Astrocyte of the spinal cord (primary cell): ENCODE measurements at regions not wholly inside any gene's neighbourhood (a gene's known extent, or its start where the extent isn't known, plus 50 kb on each side); places are given as distances from the start of the nearest gene placed in this dataset.

ENCODE experiments used
- DNase-seq: peaks from one replicate; pipeline ENCODE4 v3.0.0; 2011; ENCODE audit warnings: low read depth, low spot score
- H3K4me3 ChIP-seq: 2 replicates; pipeline ENCODE4 v1.5.1; 2011; ENCODE audit warnings: low read depth, mild to moderate bottlenecking, low read length, moderate library complexity
- in situ Hi-C: cut with HindIII; loops from 2 replicates; pipeline ENCODE4 v1.10.0; 2017; ENCODE audit warnings: low sequenced_read_pairs
- TF ChIP-seq, protein P1 (sequence below): IDR thresholded peaks from 2 replicates; pipeline ENCODE4 v1.5.1; 2012; ENCODE audit warnings: low read depth, mild to moderate bottlenecking, low read length, inconsistent platforms

DNA sequence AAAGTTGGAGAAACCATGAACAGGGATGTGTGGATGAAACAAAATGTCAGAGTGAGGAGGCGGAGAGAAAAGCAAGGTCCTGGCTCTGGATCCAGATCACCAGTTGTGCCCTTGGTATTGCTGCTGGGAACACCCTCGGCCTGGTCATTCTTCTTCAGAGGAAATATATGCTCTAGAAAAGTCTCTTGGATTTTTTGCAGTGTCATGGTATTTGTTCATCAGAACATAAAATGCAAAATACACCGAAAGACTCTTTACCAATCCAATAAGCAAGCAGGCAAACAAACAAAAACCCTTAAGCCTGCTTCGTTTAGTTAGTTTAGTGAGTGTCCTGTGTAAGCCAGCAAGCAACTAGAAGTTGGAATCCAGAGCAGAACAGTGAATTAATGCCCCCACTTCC is 88.7 kb upstream of the CDH6 start:
- no peak overlapping the region for H3K4me3 ChIP-seq
- TF ChIP-seq, protein P1, sequence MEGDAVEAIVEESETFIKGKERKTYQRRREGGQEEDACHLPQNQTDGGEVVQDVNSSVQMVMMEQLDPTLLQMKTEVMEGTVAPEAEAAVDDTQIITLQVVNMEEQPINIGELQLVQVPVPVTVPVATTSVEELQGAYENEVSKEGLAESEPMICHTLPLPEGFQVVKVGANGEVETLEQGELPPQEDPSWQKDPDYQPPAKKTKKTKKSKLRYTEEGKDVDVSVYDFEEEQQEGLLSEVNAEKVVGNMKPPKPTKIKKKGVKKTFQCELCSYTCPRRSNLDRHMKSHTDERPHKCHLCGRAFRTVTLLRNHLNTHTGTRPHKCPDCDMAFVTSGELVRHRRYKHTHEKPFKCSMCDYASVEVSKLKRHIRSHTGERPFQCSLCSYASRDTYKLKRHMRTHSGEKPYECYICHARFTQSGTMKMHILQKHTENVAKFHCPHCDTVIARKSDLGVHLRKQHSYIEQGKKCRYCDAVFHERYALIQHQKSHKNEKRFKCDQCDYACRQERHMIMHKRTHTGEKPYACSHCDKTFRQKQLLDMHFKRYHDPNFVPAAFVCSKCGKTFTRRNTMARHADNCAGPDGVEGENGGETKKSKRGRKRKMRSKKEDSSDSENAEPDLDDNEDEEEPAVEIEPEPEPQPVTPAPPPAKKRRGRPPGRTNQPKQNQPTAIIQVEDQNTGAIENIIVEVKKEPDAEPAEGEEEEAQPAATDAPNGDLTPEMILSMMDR, result no peak
- in situ Hi-C loops, result no loop called here
- no peak for DNase-seq

DNA sequence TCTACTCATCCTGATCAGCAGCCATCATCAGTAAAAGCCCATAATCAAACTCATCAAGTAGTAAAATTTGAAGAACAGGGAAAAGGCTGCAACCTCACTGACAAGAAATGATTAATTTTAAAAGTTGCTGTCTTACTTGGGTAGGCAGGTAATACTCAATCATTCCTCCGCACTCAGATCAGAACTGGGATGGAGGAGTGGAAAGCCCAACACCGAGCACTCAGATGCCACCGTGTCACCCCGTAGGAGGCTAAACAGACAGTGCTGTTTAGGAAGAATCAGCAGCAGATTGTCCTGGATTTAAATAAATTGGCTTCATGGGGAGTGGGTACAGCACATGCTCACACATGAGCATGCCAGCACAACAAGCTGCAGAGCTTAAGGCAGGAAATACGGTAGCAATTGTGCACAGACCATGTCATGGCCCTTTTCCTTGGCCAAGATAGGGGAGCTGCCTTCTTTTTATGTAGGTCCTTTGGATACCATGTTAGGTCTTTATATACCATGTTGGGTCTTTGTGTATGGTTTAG is 92.6 kb upstream of the CDH6 start:
- no peak overlapping the region for H3K4me3 ChIP-seq
- TF ChIP-seq, protein P1, result no peak
- in situ Hi-C loops, result no loop called here
- no peak for DNase-seq

DNA sequence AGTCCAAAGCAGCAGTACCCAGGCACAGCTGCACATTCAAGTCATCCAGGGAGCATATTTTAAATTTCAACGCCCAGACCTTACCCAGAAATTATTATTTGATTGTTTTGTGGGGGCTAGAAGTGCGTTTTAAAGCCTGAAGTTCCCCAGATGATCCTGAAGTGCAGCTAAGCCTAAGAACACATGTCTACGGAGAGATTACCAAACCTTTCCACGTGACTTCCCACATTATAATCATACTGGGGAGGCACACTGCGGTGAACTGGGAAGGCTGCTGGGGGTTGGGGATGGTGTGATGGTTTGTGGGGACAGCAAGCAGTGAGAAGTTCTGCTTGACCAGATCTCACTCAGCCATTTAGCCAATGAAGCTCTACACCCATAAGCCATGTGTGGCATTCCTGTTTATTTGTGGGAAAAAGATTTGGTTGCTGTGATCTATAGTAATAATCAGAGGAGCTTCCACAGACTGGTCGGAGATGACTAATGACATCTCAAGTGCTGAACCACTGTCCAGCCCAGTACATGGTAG is 93.4 kb upstream of the CDH6 start:
- H3K4me3 ChIP-seq, result no peak overlapping the region
- TF ChIP-seq, protein P1, result no peak
- DNase-seq, result no peak
- in situ Hi-C loops, result no loop called here

DNA sequence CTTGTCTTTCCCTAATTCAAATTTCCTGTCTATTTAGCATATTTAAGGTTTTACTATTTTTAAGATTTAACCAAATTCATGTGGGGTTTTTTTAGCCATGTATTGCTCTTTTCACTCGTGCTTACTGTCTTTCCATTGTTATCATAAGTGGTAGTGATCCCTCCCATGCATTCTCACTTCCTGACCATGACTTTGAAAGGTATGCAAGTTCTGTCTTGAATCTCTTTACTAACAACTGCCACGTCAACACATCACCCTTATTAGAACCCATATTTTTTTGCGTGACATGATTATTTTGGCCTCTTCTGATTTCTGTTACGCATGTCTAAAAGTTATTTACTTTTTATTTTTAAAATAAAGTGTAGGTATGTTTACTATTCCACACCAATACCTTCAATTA is 94.7 kb upstream of the CDH6 start:
- no peak for DNase-seq
- in situ Hi-C loops, result no loop called here
- TF ChIP-seq, protein P1, result no peak
- H3K4me3 ChIP-seq, result no peak overlapping the region

DNA sequence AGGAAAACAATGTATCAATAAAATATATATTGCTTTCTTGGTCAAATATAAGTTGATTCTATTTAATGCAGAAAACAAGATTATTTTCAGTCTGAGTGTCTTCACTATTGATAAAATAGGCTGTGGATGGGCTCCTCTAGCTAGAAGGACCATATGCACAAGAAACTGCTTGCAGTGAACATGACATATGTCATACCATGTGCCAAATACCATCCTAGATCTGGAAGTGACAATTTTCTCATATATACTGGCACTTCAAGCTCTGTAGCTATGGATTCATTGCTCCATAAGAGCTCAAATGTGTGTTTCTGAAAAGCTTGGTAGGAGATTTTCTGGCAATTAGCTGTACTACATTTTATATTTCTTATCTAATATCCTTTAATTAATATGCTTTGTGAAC is 95.6 kb upstream of the CDH6 start:
- TF ChIP-seq, protein P1, result no peak
- DNase-seq, result no peak
- in situ Hi-C loops, result no loop called here
- no peak overlapping the region for H3K4me3 ChIP-seq

DNA sequence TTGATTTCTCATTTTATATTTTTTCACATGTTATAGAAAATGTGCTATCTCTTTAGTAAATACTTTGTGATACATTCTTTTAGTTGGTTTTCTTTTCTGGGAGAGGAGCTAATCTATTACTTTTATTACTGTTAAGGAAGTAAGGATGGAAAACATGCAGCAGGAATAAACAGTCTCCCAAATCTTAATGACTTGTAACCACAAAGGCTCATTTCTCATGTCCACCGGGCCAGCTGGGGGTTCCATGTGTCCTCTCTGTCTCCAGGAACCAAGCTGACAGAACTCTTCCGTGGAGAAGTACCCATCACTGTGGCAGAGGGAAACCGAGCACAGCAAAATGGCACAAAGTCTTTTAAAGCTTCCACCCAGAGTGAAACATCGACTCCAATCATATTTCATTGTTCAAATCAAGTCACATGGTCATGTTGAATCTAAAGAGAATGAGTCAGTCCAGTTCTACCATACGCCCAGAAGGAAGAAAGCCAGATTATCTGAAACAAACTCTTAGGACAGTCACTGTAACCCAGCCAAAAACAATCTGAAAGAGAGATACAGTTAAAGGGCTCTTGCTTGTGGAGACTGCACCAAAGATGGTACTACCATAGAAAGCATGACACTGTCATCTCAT is 97.1 kb upstream of the CDH6 start:
- DNase-seq, result peak; percentile 90
- TF ChIP-seq, protein P1, result no peak
- in situ Hi-C loops, result no loop called here
- no peak overlapping the region for H3K4me3 ChIP-seq
